DMS114 treated with DMSO at 0.1 percent for 48 hours (cell line): ENCODE measurements at regions not wholly inside any gene's neighbourhood (a gene's known extent, or its start where the extent isn't known, plus 50 kb on each side); places are given as distances from the start of the nearest gene placed in this dataset.
"Not testable (repeated sequence)": the region's sequence is repeated elsewhere in the genome, so short reads cannot be mapped to it uniquely, and the experiment has no call there.

Experiments
- DNase-seq: peaks from one replicate; lab custom pipeline; 2025; ENCODE audit not compliant: unreplicated experiment; lab: John Stamatoyannopoulos, UW

DNA sequence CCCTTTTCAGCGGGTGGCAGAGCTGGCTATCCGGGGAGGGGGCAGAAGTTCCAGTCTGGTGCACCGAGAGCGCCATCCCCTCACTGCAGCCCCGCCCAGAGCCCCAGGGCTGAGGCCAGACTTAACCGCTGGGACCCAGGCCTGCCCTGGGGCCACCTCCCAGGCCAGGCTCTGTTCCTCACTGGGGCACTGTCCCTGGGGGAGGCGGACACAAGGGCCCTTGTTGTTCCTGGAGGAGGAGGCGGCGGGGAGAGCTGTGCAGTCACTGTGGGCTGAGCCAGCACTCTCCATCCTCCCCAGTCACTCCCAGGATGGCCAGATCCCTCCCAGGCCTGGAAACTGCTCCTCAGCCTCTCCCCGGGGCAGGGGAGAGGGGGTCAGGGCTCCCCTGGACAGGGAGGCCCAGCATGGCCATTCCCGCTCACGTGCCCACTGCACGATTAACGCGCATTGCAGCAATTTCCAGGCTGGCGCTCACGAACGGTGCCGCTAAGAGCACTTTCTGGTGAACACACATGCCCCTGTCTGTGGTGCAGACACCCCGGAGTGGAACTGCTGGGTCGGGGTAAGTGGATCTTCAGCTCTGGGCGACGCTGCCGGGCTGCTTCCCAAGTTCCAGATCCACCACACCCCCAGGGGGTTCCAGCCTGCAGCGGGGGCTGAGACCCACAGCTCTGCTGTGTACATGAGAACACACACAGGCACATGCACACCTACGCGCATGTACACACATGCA lies 89.8 kb upstream of the SFSWAP start:
- no peak for DNase-seq

DNA sequence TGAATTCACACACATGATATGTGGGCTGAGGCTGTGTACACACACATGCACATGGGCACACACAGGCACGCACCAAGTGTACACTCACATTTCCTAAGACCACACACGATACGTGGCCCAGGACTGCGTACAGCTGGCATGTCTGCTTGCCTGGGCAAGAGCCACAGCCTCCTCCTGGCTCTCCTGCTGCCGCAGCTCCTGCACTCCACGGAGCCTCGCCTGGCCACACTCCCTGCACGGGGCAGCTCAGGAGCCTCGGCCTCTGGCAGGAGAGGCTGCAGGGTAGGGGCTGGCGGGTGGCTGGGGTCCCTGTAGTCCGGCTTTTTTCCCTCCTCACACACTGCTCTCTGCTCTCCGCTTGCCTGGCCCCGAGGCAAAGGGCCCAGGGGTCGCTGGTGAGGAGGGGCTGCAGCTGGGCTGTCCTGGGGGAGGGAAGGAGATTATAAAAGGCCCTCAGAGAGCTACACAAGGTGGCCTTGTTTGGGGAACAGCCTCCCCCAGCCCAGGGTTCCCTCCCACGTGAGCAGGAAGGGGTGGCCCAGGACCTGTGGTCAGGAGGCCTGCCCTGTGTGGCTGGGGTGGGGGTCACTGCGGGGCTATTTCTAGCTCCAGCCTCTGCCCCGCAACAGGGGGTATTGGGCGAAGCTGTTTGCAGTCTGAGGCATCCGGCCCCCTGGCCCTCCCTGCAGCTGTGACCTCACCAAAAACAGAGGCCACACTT lies 89.0 kb upstream of the SFSWAP start:
- no peak for DNase-seq

DNA sequence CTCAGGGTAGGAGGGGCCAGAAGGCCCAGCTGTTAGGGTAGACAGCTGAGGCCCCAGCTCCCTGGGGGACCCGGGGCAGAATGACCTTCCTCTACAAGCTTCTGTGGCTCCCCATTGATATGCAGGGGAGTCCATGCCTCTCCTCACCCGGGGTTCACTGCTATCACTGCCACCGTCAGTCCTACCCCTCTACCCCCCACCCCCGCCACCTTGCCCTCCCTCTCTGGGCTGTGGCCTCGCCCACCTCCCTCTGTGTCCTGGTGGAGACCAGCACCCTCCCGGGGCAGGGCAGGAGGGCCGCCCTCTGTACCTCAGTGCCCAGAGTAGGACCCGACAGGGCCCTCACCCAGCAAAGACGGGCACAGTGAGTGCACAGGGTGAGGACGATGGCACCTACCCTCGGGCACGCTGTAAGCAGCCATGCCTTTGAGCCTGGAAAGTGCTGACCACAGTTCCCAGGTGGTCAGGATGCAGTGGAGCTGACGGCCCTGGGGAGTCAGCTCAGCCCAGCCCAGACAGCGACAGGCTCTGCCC lies 88.4 kb upstream of the SFSWAP start:
- DNase-seq, result no peak

GRCh38 chr12:131623404-131624368 lies 87.2 kb upstream of the SFSWAP start:
- DNase-seq, result not testable (repeated sequence)

DNA sequence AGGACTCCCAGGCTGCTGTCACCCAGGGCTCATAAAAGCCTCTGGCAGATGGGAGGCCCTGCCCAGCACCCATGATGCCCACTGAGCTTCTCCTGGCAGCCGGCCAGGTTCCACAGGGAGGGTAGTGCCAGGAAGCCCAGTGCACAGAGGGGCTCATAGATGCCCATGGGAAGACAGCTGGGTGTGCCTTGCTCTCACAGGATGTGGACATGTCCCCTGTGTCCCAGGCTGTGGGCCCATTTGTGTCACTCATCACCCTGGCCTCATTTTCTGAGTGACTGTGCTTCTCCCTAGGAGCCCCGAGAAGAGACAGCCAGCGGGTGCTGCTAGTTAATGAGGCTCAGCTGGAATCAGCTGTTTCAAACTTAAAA lies 86.5 kb upstream of the SFSWAP start:
- DNase-seq, result not testable (repeated sequence)

GRCh38 chr12:131624756-131625501 lies 86.0 kb upstream of the SFSWAP start:
- DNase-seq, result not testable (repeated sequence)

- DNase-seq, result not testable (repeated sequence)
Observed at GRCh38 chr12:131625966-131626722, 84.7 kb upstream of the SFSWAP start.

DNA sequence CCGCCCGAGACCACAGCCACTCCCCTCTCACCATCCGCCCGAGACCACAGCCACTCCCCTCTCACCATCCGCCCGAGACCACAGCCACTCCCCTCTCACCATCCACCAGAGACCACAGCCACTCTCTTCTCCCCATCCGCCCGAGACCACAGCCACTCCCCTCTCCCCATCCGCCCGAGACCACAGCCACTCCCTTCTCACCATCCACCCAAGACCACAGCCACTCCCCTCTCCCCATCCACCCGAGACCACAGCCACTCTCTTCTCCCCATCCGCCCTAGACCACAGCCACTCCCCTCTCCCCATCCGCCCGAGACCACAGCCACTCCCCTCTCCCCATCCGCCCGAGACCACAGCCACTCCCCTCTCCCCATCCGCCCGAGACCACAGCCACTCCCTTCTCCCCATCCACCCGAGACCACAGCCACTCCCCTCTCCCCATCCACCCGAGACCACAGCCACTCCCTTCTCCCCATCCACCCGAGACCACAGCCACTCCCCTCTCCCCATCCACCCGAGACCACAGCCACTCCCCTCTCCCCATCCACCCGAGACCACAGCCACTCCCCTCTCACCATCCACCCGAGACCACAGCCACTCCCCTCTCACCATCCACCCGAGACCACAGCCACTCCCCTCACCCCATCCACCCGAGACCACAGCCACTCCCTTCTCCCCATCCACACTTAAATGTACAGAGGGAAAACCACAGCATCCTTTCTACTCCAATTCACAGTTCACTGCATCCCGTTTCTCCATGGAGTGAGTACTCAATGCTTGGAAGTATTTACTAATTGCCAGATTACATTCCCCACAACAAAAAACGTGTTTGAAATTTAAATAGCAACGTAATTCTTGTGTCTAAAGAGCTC lies 83.5 kb upstream of the SFSWAP start:
- not testable (repeated sequence) for DNase-seq

DNA sequence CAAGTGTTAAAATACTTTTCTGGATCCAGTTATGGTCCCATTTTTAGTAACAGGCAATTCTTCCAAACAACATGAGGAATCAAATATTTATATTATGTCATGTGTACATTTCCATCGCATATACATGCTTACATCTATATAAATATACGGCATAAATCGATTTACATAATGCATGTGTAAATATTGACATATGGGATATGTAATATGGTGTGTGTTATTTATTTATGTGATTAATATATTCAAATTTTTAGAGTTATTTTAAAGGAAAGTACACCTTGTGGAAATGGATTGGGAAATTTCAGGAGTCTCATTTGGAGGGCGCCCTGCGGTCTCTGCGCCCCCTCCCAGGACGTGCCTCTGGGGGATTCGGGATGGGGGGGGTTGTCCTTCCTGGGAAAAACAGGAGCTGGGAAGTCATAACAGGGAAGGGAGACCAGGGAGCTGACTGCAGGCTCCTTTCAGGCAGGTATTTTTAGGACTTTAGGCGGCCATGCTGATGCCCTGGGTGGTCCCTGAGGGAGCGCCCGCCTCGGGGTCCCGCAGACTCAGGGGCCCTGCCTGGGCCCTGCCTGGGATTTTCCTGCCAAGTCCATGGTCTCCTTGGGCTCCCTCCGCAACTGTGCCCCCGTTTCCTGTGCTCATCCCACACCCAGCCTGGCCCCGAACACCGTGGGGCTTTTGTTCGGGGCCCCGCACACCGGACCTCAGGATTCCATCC lies 82.7 kb upstream of the SFSWAP start:
- DNase-seq, result no peak

- no peak for DNase-seq
Observed at GRCh38 chr12:131628766-131629448, 82.0 kb upstream of the SFSWAP start.

- DNase-seq, result no peak
Observed at GRCh38 chr12:131631230-131631629, 79.7 kb upstream of the SFSWAP start.

DNA sequence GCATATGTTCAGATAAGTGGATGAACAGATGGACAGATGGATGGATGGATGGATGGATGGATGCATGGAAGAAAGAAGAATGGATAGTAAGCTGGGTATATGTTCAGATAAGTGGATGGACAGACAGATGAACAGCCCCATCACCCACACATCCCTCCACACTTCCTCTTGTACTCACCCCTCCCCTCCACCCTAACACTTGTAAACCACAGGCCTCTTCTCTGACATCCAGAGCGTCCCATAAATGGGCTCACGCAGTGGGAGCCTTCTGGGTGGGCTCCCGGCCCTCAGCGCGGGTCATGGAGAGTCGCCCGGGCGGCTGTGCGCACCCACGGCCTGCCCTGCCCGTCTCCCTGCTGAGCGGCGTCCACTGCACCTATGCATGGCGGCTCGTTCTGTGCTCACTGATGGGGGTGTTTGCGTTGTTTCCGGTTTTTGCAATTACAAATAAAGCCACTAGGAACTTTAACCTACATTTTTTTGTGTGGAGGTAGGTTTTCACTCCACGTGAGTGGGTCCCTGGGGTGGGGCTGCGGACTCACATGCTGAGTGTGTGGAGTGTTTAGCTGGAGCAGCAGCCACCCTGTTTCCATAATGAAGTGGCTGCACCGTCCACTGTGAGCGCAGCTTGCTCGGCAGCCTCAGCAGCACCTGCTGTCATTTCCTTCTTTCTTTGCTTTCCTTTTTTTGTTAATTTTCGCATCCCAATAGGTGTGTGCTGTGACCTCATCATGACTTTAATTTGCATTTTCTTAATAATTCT lies 78.8 kb upstream of the SFSWAP start:
- not testable (repeated sequence) for DNase-seq

DNA sequence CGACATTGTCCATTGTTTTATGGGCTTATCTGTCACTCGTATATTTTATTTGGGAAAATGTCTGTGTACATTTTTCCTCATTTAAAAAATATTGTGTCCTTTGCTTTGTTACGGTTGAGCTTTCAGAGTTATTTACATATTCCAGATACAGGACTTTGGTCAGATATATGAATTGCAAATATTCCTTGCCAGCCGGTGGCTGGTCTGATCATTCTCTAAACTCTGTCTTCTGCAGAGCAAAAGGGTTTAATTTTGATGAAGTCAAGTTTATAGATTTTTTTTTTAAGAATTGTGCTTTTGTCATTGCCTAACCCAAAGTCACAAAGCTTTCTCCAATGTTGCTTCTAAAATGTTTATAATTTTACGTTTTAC lies 78.3 kb upstream of the SFSWAP start:
- not testable (repeated sequence) for DNase-seq

- DNase-seq, result not testable (repeated sequence)
Observed at GRCh38 chr12:131633610-131634009, 77.3 kb upstream of the SFSWAP start.

- no peak for DNase-seq
Observed at GRCh38 chr12:131634037-131634436, 76.9 kb upstream of the SFSWAP start.

DNA sequence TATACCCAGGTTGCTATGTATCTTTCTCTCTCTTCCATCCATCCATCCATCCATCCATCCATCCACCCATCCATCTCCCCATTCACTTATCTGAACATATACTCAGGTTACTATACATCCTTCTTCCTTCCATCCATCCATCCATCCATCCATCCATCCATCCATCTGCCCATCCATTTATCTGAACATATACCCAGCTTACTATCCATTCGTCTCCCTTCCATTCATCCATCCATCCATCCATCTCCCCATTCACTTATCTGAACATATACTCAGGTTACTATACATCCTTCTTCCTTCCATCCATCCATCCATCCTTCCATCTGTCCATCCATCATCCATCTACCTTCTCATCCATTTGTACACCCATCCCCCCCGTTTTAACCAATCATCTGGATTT lies 75.9 kb upstream of the SFSWAP start:
- not testable (repeated sequence) for DNase-seq
